ENCODE measurements at regions not wholly inside any gene's neighbourhood (a gene's known extent, or its start where the extent isn't known, plus 50 kb on each side); places are given as distances from the start of the nearest gene placed in this dataset.

DNA sequence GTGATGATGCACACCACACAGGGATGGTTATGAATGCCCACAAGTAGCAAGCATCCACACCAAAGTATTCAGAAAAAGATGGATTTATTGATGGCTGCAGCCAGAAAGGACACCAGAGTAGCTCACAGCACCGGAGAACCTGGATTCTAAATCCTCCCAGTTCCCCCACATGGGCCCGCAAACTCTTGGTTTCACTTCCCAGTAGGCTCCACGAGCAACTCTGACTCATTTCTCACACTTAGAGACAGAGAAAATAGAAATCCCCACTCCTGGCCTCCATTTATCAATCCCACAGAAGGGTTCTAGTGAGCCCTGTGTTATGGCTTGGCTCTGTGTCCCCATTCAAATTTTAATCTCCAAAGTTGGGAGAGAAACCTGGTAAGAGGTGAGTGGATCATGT lies 426.7 kb upstream of the MYT1L start:
- WGBS, 5 donors: 52 to 76% (median 64%) methylated on average over 3 of the region's 3 CpGs
- no peak overlapping the region for H3K4me3 ChIP-seq

DNA sequence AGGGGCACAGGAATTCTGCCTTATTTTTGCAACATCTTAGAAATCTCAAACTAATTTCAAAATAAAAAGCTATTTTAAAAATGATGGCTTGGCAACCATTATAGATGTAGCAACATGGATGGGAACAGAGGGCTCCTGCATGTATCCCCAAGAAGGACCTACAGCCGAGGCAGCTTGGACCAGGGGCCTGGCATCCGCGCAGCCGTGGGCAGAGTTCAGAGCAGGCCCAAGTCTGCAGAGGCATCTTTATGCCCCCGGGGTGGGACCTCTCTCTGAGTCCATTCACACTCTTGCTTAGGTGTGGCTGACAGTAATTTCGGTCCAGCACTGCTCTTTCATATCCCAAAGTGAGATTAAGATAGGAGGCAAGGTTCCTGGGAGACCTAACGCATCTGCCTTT lies 425.8 kb upstream of the MYT1L start:
- no peak overlapping the region for H3K4me3 ChIP-seq
- no peaks in the 10 kb centered on the region for H3K27me3 ChIP-seq (replicated peaks in 1 of 7)
- H3K36me3 ChIP-seq: no peaks in the 10 kb centered on the region
- 83 to 91% (median 90%) methylated on average over 7 of the region's 7 CpGs for WGBS, 5 donors
- no peak overlapping the region for H3K27ac ChIP-seq
- no peak for TF ChIP-seq POLR2A (IDR thresholded peaks at IDR 0.05)
- TF ChIP-seq, protein P1, sequence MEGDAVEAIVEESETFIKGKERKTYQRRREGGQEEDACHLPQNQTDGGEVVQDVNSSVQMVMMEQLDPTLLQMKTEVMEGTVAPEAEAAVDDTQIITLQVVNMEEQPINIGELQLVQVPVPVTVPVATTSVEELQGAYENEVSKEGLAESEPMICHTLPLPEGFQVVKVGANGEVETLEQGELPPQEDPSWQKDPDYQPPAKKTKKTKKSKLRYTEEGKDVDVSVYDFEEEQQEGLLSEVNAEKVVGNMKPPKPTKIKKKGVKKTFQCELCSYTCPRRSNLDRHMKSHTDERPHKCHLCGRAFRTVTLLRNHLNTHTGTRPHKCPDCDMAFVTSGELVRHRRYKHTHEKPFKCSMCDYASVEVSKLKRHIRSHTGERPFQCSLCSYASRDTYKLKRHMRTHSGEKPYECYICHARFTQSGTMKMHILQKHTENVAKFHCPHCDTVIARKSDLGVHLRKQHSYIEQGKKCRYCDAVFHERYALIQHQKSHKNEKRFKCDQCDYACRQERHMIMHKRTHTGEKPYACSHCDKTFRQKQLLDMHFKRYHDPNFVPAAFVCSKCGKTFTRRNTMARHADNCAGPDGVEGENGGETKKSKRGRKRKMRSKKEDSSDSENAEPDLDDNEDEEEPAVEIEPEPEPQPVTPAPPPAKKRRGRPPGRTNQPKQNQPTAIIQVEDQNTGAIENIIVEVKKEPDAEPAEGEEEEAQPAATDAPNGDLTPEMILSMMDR (IDR thresholded peaks at IDR 0.05 in 8 of 11, conservative IDR thresholded peaks at IDR 0.05 in 3 of 11): no peak
- TF ChIP-seq POLR2AphosphoS5 (IDR thresholded peaks at IDR 0.05): no peak
- intact Hi-C loops (cut with DNase I; ENCODE audit: low total_unique reads): no loop called here
- H3K9me3 ChIP-seq: peaks cover 0 to 50% (median 33%) of the 10 kb centered on the region in 8 donors
- DNase-seq: peak; percentile 36
- H3K4me1 ChIP-seq: no peaks in the 10 kb centered on the region

More for the DNA sequence above, 426.7 kb upstream of the MYT1L start:
- intact Hi-C loops (cut with DNase I; ENCODE audit: low total_unique reads): no loop called here
- peak; percentile 29 for DNase-seq
- TF ChIP-seq, protein P1 (IDR thresholded peaks at IDR 0.05 in 8 of 11, conservative IDR thresholded peaks at IDR 0.05 in 3 of 11): no peak
- TF ChIP-seq POLR2A (IDR thresholded peaks at IDR 0.05) (no peak), POLR2AphosphoS5 (IDR thresholded peaks at IDR 0.05) (no peak)
- Histone ChIP-seq H3K9me3 (peaks cover 0 to 41% (median 31%) of the 10 kb centered on the region in 8 donors), H3K27me3 (replicated peaks in 1 of 7) (no peaks in the 10 kb centered on the region), H3K27ac (no peak overlapping the region), H3K4me1 (no peaks in the 10 kb centered on the region), H3K36me3 (no peaks in the 10 kb centered on the region)

DNA sequence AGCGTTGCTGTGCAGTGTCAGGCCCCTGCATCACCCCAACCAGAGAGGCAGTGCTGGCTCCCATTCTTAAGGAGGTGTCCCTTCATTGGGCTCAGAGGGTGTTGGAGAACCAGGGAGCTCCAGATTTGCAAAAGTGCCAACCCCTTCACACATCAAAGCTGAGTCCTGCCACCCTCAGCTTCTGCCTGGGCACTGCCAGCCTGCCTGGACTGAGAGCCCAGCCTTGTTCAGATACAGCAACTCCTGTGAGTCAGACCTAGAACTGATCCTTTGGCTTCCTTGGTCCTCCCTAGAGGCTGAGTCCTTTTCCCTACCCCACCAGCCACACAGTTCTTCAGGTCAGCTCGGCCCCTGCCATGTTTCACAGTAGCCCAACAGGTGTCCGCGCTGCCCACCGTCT lies 424.9 kb upstream of the MYT1L start:
- Histone ChIP-seq H3K9me3 (peaks cover 0 to 53% (median 32%) of the 10 kb centered on the region in 8 donors), H3K27ac (no peak overlapping the region), H3K27me3 (replicated peaks in 1 of 7) (no peaks in the 10 kb centered on the region), H3K4me3 (no peak overlapping the region), H3K36me3 (no peaks in the 10 kb centered on the region), H3K4me1 (no peaks in the 10 kb centered on the region)
- WGBS, 5 donors: 80 to 96% (median 89%) methylated on average over 5 of the region's 5 CpGs
- intact Hi-C loops (cut with DNase I; ENCODE audit: low total_unique reads): no loop called here
- peak; percentile 61 for DNase-seq
- no peak for TF ChIP-seq POLR2A (IDR thresholded peaks at IDR 0.05)
- TF ChIP-seq POLR2AphosphoS5 (IDR thresholded peaks at IDR 0.05): no peak
- TF ChIP-seq, protein P1 (IDR thresholded peaks at IDR 0.05 in 8 of 11, conservative IDR thresholded peaks at IDR 0.05 in 3 of 11): no peak

DNA sequence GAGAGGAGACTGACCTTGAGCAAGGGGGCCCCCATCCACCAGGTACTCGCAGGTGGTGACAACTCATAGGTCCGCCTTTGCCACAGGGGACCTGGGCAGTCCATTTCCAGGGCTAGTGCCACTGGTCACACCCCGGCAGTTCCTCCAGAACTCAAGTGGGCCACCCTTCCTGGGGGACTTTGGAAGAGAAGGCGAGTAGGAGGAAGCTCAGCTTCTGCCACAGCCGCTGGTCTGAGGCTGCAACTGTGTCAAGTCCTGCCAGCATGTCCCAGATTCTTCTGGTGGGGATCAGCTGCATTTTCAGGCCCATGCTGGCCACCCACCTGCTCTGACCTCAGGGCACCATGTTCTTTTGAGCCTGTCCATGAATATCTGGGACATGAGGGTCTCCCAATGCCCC lies 423.9 kb upstream of the MYT1L start:
- intact Hi-C loops (cut with DNase I; ENCODE audit: low total_unique reads): no loop called here

More for the DNA sequence above, 423.9 kb upstream of the MYT1L start:
- peak; percentile 57 for DNase-seq
- TF ChIP-seq, protein P1 (IDR thresholded peaks at IDR 0.05 in 8 of 11, conservative IDR thresholded peaks at IDR 0.05 in 3 of 11): no peak
- TF ChIP-seq POLR2AphosphoS5 (IDR thresholded peaks at IDR 0.05) (no peak), POLR2A (IDR thresholded peaks at IDR 0.05) (no peak)
- H3K4me3 ChIP-seq: no peak overlapping the region
- H3K36me3 ChIP-seq: no peaks in the 10 kb centered on the region
- no peaks in the 10 kb centered on the region for H3K4me1 ChIP-seq
- WGBS, 5 donors: 73 to 87% (median 80%) methylated on average over 2 to 5 of the region's 5 CpGs
- no peak overlapping the region for H3K27ac ChIP-seq
- peaks cover 0 to 45% (median 23%) of the 10 kb centered on the region in 8 donors for H3K9me3 ChIP-seq
- no peaks in the 10 kb centered on the region for H3K27me3 ChIP-seq (replicated peaks in 1 of 7)

All from spleen (tissue), 11 donors.